NCI-H2196 (cell line): ENCODE measurements at regions not wholly inside any gene's neighbourhood (a gene's known extent, or its start where the extent isn't known, plus 50 kb on each side); places are given as distances from the start of the nearest gene placed in this dataset.

Experiments used
- DNase-seq: peaks from one replicate; lab custom pipeline; 2025; ENCODE audit not compliant: unreplicated experiment; lab: John Stamatoyannopoulos, UW

- DNase-seq, result peak; percentile 16
These were observed 77.7 kb downstream of the ARF6 start for GRCh38 chr14:49970474-49971147.

GRCh38 chr14:49971156-49972130 lies 78.6 kb downstream of the ARF6 start:
- peak; percentile 72 for DNase-seq

GRCh38 chr14:49972131-49972671 lies 79.3 kb downstream of the ARF6 start:
- DNase-seq, result peak; percentile 84

GRCh38 chr14:49972823-49973222 lies 79.9 kb downstream of the ARF6 start:
- peak; percentile 75 for DNase-seq

- DNase-seq, result no peak
These were observed 82.4 kb downstream of the ARF6 start for GRCh38 chr14:49975276-49975675.

- no peak for DNase-seq
These were observed 82.9 kb downstream of the ARF6 start for GRCh38 chr14:49975799-49976198.

- no peak for DNase-seq
These were observed 84.4 kb downstream of the ARF6 start for GRCh38 chr14:49977126-49977841.

GRCh38 chr14:49980027-49980426 lies 87.1 kb downstream of the ARF6 start:
- no peak for DNase-seq

GRCh38 chr14:49982082-49982481 lies 89.2 kb downstream of the ARF6 start:
- DNase-seq, result no peak

- DNase-seq, result no peak
These were observed 89.6 kb downstream of the ARF6 start for GRCh38 chr14:49982501-49982951.

- DNase-seq, result no peak
These were observed 91.5 kb downstream of the ARF6 start for GRCh38 chr14:49984424-49984823.

GRCh38 chr14:49986343-49987014 lies 93.6 kb downstream of the ARF6 start:
- no peak for DNase-seq

GRCh38 chr14:49988080-49988990 lies 95.5 kb downstream of the ARF6 start:
- no peak for DNase-seq

GRCh38 chr14:49989966-49990365 lies 97.1 kb downstream of the ARF6 start:
- no peak for DNase-seq

GRCh38 chr14:49991491-49991890 lies 98.6 kb downstream of the ARF6 start:
- no peak for DNase-seq

- no peak for DNase-seq
These were observed 99.2 kb downstream of the ARF6 start for GRCh38 chr14:49992036-49992435.

- no peak for DNase-seq
These were observed 99.6 kb downstream of the ARF6 start for GRCh38 chr14:49992448-49992847.

- DNase-seq, result no peak
These were observed 100.0 kb downstream of the ARF6 start for GRCh38 chr14:49992901-49993339.

GRCh38 chr14:49993565-49993964 lies 100.7 kb downstream of the ARF6 start:
- no peak for DNase-seq
